Fibroblast of lung (primary cell): ENCODE measurements at regions not wholly inside any gene's neighbourhood (a gene's known extent, or its start where the extent isn't known, plus 50 kb on each side); places are given as distances from the start of the nearest gene placed in this dataset.

ENCODE experiments used
- DNase-seq, 2 donors: peaks; one replicate each; pipeline versions ENCODE4 v3.0.0 to v3.0.0-alpha.2; 2010; ENCODE audit warnings: low read depth in 2 of 2
- H2AFZ ChIP-seq: 2 replicates; pipeline ENCODE4 v1.5.1; 2012; ENCODE audit warnings: low read length, control low read depth, inconsistent platforms
- H3K27ac ChIP-seq: 2 replicates; pipeline ENCODE4 v1.5.1; 2011; ENCODE audit warnings: low read length, control low read depth; ENCODE audit not compliant: insufficient read depth
- H3K27me3 ChIP-seq: 2 replicates; pipeline ENCODE4 v1.5.1; 2011; ENCODE audit warnings: mild to moderate bottlenecking, low read length; ENCODE audit not compliant: control insufficient read depth, insufficient read depth
- H3K36me3 ChIP-seq: 2 replicates; pipeline ENCODE4 v1.5.1; 2011; ENCODE audit warnings: low read length; ENCODE audit not compliant: control insufficient read depth, insufficient read depth
- H3K4me1 ChIP-seq: 2 replicates; pipeline ENCODE4 v1.5.1; 2011; ENCODE audit warnings: low read length; ENCODE audit not compliant: control insufficient read depth, insufficient read depth; ENCODE audit errors: extremely low read depth
- H3K4me2 ChIP-seq: 2 replicates; pipeline ENCODE4 v1.5.1; 2011; ENCODE audit warnings: low read length, control low read depth; ENCODE audit not compliant: insufficient read depth; ENCODE audit errors: extremely low read depth
- H3K4me3 ChIP-seq, 4 experiments: fragments of 200-600 bp in 1 of 4; sonication (generic) in 1 of 4; replicated peaks in 1 of 4; 2 replicates each; pipeline ENCODE4 v1.5.1; 2011 to 2016; ENCODE audit warnings: low read length in 4 of 4, low read depth in 3 of 4, mild to moderate bottlenecking in 3 of 4, control low read depth in 2 of 4, inconsistent platforms in 1 of 4, mixed read lengths in 1 of 4; ENCODE audit not compliant: insufficient read depth in 1 of 4; ENCODE audit errors: control extremely low read depth in 1 of 4
- H3K79me2 ChIP-seq: 2 replicates; pipeline ENCODE4 v1.5.1; 2012; ENCODE audit warnings: mild to moderate bottlenecking, low read length, inconsistent platforms; ENCODE audit not compliant: control insufficient read depth, insufficient read depth
- H3K9ac ChIP-seq: 2 replicates; pipeline ENCODE4 v1.5.1; 2011; ENCODE audit warnings: mild to moderate bottlenecking, low read length, control low read depth; ENCODE audit not compliant: insufficient read depth
- H3K9me3 ChIP-seq: 2 replicates; pipeline ENCODE4 v1.5.1; 2012; ENCODE audit warnings: low read depth, low read length; ENCODE audit not compliant: control insufficient read depth, insufficient read depth
- H4K20me1 ChIP-seq: 2 replicates; pipeline ENCODE4 v1.5.1; 2011; ENCODE audit warnings: low read length; ENCODE audit not compliant: control insufficient read depth, insufficient read depth; ENCODE audit errors: extremely low read depth
- CTCF ChIP-seq, 2 donors: IDR thresholded peaks in 1 of 2; conservative IDR thresholded peaks in 1 of 2; 1 replicate in 1 of 2; 2 replicates in 1 of 2; pipeline ENCODE4 v1.5.1; 2011 to 2012; ENCODE audit warnings: low read length in 2 of 2, control low read depth in 1 of 2, inconsistent platforms in 1 of 2, low read depth in 1 of 2, mild to moderate bottlenecking in 1 of 2
- EZH2 ChIP-seq: IDR thresholded peaks from 2 replicates; pipeline ENCODE4 v1.5.1; 2012; ENCODE audit warnings: low read length, control low read depth, mild to moderate bottlenecking; ENCODE audit errors: missing control alignments

- Histone ChIP-seq H3K4me2 (no peak overlapping the region), H3K9ac (no peak overlapping the region), H3K36me3 (no peaks in the 10 kb centered on the region), H3K4me1 (no peaks in the 10 kb centered on the region), H4K20me1 (no peaks in the 10 kb centered on the region), H3K4me3 (no peak overlapping the region), H2AFZ (no peak overlapping the region), H3K27ac (no peak overlapping the region), H3K79me2 (no peaks in the 10 kb centered on the region), H3K27me3 (peaks cover 8% of the 10 kb centered on the region), H3K9me3 (no peaks in the 10 kb centered on the region)
- no peak for DNase-seq
- TF ChIP-seq EZH2: no peak
- no peak for TF ChIP-seq CTCF (conservative IDR thresholded peaks at IDR 0.05 in 1 of 2, IDR thresholded peaks at IDR 0.05 in 1 of 2; ENCODE audit: low read depth in 1 of 2, low read length in 2 of 2)
These were observed 1338.8 kb downstream of the BRD1 start for GRCh38 chr22:48488611-48489511.

GRCh38 chr22:48488149-48488551 lies 1339.5 kb downstream of the BRD1 start:
- no peaks in the 10 kb centered on the region for H3K4me1 ChIP-seq
- H2AFZ ChIP-seq: no peak overlapping the region
- H3K4me2 ChIP-seq: no peak overlapping the region
- H3K4me3 ChIP-seq: no peak overlapping the region
- no peak overlapping the region for H3K27ac ChIP-seq
- no peaks in the 10 kb centered on the region for H3K9me3 ChIP-seq
- H3K79me2 ChIP-seq: no peaks in the 10 kb centered on the region
- no peak for TF ChIP-seq EZH2
- TF ChIP-seq CTCF (conservative IDR thresholded peaks at IDR 0.05 in 1 of 2, IDR thresholded peaks at IDR 0.05 in 1 of 2; ENCODE audit: low read depth in 1 of 2, low read length in 2 of 2): peak in 1 of 2 donors; percentile 7
- no peaks in the 10 kb centered on the region for H3K36me3 ChIP-seq
- no peaks in the 10 kb centered on the region for H4K20me1 ChIP-seq
- H3K9ac ChIP-seq: no peak overlapping the region
- no peak for DNase-seq
- peaks cover 8% of the 10 kb centered on the region for H3K27me3 ChIP-seq

GRCh38 chr22:48486558-48486957 lies 1341.1 kb downstream of the BRD1 start:
- H3K27me3 ChIP-seq: peaks cover 8% of the 10 kb centered on the region
- no peak overlapping the region for H2AFZ ChIP-seq
- H4K20me1 ChIP-seq: no peaks in the 10 kb centered on the region
- no peak for DNase-seq
- H3K36me3 ChIP-seq: no peaks in the 10 kb centered on the region
- TF ChIP-seq CTCF (conservative IDR thresholded peaks at IDR 0.05 in 1 of 2, IDR thresholded peaks at IDR 0.05 in 1 of 2; ENCODE audit: low read depth in 1 of 2, low read length in 2 of 2) (no peak), EZH2 (no peak)
- H3K4me3 ChIP-seq: no peak overlapping the region
- no peak overlapping the region for H3K4me2 ChIP-seq
- no peak overlapping the region for H3K9ac ChIP-seq
- H3K4me1 ChIP-seq: no peaks in the 10 kb centered on the region
- no peak overlapping the region for H3K27ac ChIP-seq
- no peaks in the 10 kb centered on the region for H3K79me2 ChIP-seq
- H3K9me3 ChIP-seq: no peaks in the 10 kb centered on the region
